ENCODE measurements at regions not wholly inside any gene's neighbourhood (a gene's known extent, or its start where the extent isn't known, plus 50 kb on each side); places are given as distances from the start of the nearest gene placed in this dataset.

- TF ChIP-seq CTCF (IDR thresholded peaks at IDR 0.05) (no peak), POLR2A (IDR thresholded peaks at IDR 0.05) (no peak), POLR2AphosphoS5 (IDR thresholded peaks at IDR 0.05) (no peak)
These were observed 422.3 kb upstream of the WWC1 start for GRCh38 chr5:167869125-167869524.

Measured in transverse colon (tissue), 4 donors.